Colon (tissue), 2 donors: ENCODE measurements at regions not wholly inside any gene's neighbourhood (a gene's known extent, or its start where the extent isn't known, plus 50 kb on each side); places are given as distances from the start of the nearest gene placed in this dataset.
"Not testable (repeated sequence)": the region's sequence is repeated elsewhere in the genome, so short reads cannot be mapped to it uniquely, and the experiment has no call there.

ENCODE experiments used
- FAIRE-seq: peaks from 2 replicates; lab custom pipeline; 2012; peaks lifted over from hg19 to GRCh38; lab: Jason Lieb, UNC
- donor health status: control.
- donor health status: control.

DNA sequence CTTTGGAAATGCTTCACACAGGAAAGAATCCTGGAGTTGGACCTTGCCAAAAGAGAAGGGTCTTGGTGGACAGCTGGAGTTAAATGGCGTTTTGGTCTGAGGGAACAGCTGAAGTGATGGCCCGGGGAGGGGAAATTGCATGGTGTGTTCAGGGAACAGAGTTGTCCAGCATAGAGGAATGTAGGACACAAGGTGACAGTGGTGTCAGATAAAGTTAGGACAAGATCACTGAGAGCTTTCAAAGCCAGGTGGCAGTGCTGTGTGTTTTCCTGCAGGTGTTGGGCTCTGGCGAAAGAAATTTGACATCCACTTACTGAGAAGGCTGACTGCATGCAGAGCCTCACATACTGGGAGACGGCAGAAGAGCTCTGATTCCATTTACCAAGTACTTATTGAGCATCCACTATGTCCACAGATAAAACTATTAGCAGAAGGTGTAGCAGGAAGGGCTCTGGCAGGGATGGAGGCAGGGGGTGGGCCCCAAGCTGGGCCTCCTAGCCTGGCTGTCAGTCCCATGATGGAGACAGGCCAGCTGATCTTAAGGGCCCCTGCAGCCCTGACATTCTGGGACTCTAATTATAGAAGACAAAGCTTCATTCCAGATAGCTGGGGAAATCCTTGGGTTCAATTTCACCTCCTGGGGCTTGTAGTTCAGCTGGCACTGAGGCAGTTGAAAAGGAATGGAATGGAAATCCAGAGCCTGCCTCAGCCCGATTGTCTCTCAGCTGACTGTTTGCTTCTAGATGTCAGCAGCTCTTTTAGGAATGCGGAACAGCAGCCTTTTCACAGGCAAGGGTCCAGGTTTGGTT lies 150.2 kb upstream of the MAMLD1 start:
- FAIRE-seq: no peak

DNA sequence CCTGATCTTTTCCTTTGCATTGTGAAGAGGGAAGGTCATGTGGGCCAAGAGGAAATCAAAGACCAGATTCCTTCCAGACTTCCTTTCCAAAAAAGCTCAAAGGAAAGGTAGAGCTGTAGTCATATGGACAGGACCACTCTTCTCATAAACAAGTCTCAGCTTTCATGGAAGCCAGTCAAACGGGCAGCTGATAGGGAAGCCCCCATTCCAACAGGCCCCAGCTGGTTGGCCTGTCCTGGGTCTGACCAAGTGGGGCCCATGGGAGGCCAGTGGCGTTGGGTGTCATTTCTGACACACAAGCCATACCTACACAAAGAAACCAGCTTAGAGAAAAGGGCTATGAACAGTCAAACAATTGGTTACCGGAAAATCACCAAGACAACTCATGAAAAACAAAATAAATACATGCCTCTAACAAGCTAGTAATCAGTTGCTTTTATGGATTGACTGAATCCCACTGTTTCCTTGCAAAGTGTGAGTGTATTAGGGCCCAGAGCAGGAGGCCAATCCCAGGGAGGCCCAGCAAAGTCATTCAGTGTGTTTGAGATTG lies 149.6 kb upstream of the MAMLD1 start:
- FAIRE-seq: no peak

DNA sequence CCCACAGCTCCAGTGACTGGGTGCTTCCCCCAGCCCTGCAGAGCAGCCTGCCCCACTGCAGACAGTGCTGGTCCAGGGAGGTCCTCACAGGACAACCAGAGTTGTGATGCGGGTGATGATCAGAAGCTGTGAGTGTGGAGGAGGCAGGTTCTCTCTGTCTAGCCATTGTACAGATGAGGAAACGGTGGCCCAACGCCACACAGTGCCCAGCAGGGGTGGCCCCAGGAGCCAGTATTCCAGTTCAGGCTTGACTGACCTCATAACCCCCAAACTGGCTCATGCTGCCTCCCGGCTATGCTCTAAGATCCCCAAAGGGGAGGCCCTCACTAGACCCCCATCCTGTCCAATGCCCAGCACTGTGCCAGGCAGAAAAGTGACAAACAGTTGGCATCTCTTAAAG lies 147.1 kb upstream of the MAMLD1 start:
- not testable (repeated sequence) for FAIRE-seq

DNA sequence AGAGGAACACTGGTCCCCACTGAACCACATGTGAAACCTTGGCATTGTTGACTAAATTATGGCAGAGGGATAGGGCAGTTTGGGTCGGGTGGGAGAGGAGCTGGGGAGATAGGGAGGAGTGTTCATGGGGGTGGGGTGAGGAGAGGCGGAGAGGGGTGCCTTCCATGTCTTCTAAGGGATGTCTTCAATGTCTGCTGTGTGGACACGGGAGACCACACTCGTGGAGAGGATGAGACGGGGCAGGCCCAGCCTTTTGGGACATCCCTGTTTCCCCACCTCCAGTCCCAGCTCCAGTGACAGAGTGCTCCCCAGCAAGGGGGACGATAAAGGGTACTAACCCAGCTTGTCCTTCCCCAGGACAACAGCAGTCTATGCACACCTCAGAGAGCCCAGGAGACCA lies 146.4 kb upstream of the MAMLD1 start:
- no peak for FAIRE-seq

DNA sequence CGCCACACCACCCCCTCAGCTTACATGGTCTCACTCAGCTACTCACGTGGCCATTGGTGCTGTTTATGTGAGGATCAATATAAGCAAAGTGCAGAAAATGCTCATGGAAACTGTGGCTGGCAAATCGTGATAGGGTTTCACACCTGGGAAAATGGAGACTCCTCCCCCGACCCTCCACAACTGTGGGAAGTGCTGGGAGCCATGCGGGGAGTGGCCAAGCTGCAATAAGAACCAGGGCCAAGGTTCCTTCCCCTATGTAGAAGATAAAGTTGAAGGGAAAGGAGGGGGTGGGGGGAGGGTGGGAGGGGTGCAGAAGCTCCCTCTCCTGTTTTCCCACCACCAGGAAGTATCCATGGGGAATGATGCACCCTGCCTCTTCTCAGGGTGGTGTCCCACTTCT lies 145.5 kb upstream of the MAMLD1 start:
- FAIRE-seq: no peak

DNA sequence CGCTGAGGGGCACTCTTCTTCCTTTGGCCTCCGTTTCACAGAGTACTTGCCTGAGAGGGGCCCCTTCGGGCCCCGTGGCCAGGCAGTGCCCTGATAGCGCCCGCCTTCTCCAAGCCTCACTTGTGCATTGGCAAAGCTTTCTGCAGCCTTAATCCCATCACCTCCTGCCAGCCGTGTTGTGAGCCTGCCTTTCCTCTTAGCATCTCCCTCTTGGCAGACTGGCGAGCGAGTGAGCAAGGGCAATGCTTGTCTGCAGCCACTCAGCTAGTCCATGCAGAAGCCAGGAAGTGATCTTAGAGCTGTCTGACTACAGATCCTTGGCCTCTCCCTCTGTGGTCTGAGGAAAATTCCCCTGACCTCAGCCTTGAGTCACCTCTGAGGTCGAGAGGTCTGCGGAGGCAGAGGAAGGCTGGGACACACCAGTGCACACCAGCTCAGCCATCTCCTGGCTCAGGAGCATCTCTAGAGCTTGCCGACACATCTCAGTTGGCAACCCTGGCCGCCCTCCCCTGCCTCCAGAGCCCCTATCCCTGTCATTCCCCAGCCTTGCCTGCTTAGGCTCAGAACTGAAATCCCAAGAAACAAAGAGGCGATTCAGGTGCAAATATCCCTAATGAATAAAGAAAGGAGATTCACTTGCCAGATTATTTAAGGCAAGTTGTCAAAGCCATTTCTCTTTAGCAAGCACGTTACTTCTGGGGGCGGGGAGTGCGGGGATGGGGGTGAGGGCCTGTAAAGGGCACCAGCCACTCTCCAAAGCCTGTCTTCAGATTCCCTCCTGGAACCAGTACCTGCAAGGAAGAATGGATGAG lies 143.5 kb upstream of the MAMLD1 start:
- no peak for FAIRE-seq

DNA sequence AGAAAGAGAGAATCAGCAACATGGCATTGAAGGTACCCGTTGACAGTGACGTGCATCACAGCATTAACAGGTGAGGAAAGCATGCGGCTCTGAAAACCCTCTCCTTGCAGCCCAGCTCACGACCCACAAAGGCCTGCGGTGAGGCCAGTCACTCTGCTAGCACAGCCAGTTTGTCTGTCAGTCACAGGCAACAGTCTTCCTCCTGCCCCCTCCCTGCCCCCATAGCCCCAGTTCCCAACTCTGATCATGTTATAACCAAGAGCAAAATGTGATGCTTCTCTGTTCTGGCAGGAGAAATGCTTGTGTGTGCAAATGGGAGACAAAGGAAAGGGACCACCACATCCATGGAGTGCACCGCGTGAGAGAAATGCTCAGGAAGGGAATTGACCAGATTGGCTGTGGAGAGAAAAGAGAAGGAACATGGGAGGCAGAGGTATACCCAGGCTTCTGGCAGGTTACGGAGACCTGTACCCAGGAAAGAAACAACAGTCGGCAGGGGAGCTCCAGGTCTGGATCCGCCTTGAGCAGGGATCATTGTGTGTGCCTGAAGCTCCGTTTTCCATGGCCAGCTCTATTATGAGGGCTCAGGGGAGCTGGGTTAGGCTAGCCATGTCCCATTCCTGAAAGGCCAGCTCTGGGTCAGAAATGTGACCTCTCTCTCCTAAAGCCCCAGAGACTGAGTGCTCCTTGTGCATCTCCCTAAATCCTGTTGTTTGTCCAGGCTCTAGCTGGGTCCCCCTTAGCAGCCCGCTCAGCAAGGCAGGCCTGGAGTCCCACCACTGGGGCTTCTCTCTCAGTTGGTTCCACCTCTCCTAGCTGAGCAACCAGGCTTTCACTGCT lies 139.7 kb upstream of the MAMLD1 start:
- FAIRE-seq: no peak

DNA sequence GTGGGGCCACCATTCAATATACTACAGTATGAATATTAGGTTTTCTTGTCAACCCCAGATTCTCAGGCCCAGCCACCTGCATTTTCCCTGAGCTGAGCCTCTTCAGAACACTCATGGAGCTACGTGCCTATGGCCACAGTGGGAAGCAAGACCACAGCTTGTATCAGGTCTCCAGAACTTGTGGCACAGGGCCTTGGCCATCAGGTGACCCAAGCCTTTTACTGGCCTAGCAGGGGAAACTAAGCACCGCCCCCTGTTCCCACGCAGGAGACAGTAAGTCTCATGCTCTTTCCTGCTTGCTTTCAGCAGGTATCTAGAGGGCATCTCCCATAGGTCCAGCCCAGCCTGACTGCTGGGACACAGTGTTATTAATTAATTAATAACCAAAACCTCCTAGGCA lies 138.4 kb upstream of the MAMLD1 start:
- no peak for FAIRE-seq

DNA sequence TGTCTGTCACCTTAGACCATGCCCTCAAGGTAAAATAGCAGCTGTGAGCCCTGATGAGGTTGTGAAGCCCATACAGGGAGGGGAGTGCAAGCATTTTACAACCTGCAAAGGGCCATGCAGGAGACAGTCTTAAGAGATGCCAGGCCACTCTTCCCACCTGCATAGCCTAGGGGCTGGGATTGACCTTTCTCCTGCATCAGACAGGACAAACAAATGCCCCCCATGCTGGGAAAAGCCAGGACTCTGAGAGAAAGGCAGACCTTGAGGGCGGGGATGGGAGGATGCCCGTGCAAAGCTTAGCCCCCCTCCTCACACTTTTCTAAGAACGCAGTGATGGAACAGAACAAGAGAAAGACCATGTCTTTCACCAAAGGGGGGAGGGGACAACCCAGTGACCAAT lies 137.9 kb upstream of the MAMLD1 start:
- FAIRE-seq: no peak

DNA sequence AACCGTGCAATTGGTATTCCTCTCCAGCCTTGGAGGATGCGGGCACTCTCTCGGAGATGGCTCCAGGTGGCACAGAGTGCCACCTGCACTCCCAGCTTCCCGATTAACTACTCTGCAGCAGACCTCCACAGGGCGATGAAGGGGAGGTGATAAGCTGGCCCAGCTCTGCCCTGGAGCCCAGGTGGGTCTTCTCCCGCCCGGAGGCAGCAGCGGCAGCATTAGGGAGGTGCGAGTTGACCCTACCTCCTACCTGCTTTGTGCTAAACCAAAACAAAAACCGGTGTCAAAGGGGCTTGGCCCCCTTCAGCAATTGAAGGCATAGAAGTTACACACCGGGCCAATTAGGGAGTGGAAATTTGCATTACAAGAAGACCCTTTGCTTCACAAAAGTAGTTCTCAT lies 137.4 kb upstream of the MAMLD1 start:
- FAIRE-seq: no peak

DNA sequence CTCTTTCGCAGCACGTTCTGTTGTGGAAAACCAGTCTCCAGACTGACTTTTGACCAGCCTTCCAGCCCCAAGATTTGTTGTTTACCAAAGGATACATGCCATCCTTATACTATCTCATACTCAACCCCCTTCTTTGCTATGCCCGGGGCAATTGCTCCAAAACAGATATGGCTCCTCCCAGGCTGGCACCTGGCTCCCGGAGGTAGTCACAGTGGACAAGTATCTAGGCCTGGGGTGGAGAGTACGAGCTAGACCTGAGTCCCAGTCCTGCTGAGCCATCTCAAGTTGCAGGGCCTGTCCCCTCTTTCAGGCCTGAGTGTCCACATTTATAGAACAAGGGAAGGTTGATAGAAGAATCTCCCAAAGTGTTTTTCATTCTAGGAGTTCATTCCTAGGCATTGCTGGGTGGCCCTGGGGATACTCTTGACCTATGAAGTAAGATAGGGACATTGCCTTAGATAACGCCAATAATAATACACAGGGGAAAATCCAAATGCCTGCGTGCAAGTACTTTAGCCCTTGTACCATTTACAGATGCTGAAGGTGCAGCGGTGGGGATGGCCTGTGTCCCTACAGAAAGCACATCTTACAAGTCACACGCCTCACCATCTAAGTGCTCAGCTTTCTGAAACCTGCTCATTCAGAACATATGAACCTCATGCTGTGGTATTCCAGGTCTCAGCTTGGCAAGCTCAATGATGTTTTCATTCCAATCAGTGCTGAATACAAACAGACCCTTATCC lies 136.7 kb upstream of the MAMLD1 start:
- FAIRE-seq: no peak

DNA sequence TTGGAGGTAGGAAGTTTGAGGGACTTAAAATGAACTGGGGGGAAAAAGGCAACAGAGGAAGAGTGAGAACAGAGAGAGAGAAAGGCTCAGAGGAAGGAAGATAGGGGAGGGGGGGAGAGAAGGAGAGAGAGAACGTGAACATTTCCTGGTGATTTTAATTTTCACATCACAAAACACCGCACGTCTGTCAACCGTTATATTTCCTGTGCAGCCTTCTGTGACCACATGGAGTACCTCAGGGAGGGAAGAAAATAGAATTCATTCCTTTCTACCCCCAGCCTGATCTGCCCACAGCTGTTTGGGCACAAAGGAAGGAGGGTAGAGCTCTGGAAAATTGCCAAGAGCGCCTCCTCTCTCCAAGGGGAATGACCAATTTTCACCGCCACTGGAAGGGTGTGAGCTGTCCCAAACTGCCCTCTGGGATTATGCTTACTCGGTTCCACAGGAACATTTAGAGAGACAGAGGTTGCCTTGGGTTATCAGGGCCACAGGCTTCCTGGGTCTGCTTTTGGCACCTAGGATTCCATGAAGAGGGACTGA lies 135.7 kb upstream of the MAMLD1 start:
- no peak for FAIRE-seq

DNA sequence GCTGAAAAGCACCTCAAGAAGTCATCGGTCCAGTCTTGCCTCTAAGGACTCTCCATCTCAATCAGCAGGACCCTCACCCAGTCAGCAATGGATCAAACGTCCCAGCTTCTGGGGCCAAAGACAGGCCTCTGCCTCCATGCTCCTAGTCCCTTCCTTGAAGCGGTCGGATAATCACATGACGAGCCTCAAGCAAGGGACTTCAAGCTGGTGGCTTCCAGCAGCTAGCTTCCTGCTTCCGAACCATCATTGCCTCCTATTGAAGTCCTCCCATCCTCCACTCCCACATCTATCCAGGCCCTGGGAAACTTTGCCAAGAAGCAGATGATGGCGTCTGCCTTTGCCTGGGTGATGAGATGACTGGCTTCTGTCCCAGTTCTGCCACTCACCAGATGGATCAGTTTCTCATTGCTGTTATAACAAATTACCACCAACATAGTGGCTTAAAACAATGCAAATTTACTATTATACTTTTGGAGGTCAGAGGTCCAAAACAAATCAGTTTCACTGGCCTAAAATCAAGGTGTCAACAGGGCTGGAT lies 135.2 kb upstream of the MAMLD1 start:
- FAIRE-seq: no peak

DNA sequence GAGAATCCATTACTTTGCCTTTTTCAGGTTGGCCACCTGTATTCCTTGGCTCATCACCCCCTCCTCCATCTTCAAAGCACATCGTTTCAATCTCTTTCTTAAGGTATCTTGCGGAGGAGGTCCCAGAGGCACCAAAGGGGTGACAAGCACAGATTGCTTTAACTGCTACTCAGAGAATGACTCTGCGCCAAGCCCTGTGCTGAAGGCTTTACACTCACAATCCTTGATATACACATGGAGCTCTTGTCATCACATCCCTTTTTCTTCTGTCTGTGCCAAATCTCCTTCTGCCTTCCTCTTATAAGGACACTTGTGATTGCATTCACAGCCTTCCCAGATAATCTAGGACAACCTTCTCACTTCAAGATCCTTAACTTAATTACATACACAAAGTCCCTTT lies 134.7 kb upstream of the MAMLD1 start:
- no peak for FAIRE-seq

DNA sequence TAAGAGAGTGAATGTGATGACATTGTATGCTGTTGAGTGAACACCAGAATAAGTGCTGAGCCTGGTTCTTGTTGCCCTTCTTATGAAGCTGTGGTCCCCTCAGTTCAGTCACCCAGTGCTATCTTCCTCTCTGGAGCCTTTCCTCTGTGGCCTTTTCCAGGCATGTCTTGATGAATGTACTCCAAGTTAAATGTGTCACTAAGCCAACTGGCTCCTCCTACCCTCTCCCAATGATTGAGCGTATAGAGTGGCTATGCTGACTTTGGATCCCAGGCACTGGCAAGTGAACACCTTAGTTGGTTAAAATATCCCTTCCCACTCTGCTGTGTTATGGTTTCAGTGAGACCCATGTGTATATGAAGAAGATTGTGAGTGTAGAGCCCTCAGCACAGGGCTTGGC lies 134.1 kb upstream of the MAMLD1 start:
- FAIRE-seq: no peak

DNA sequence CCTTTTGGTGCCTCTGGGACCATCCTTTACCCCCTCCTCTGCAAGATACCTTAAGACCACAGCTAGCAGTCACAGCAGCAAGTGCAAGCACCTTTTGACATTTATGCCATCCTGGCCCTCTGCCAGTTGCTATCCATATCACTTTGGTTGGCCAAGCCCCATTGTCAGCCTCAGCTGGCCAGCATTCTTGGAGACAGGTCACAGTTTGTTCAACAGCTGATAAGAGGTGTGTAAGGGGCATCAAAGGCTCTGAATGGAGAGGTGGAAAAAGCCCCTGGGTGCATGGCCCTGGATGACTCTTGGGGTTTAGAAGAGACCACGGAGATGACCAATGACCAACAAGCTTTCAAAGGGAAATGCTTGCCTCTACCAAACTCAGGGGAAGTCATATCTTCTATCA lies 133.6 kb upstream of the MAMLD1 start:
- no peak for FAIRE-seq

DNA sequence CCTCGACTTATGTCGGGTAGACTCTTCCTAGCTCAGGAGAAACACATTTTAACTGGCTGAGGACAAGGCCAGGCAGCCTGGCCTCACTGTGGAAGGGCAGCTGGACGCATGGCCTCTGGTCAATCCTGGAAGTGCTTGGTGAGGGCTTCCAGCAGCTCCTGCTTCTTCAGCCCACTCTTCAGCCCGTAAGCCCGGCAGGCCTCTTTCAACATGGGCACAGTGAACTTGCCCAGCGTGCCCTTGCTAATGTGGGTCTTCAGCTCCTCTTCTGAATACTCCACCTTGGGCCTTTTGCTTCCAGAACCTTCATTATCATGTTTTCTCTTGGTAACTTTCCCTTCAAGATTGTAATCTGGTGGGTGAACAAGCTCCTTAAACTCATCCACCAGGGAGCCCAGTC lies 132.2 kb upstream of the MAMLD1 start:
- not testable (repeated sequence) for FAIRE-seq

DNA sequence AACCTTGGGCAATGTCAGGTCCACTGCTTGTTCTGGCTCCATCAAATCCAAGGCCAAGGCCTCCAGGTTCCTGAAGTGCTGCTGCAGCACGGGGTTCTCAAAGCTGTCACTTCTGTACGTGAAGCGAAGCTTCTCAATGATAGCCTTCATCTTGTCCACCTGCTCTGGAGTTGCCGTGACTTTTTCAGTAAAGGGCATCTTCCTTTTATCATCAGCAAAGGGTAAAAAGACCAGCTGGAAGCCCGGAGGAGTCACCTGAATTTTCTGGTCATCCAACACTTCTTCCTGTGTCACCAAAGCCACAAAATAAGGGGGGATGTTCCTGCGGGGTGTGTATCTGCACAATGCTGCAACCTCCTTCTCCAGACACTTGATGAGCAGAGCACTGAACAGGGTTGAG lies 131.7 kb upstream of the MAMLD1 start:
- not testable (repeated sequence) for FAIRE-seq

DNA sequence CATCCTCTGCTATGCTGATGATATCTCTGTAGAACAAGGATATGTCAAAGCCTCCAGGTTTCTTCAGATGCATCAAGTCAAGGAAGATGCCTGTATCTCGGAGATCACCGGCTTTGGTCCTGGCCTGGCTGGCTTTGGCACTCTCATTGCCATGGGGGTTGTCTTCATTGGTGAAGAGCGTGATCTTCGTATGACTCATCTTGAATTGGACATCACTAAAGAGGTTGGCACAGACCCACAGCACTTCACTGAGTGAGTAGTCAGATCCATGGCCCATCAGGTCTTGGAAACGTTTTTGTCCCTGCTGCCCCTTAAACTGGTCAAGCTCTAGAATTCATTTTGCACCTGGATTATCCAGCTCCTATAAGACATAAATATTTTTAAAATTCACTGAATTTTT lies 130.9 kb upstream of the MAMLD1 start:
- FAIRE-seq: not testable (repeated sequence)

DNA sequence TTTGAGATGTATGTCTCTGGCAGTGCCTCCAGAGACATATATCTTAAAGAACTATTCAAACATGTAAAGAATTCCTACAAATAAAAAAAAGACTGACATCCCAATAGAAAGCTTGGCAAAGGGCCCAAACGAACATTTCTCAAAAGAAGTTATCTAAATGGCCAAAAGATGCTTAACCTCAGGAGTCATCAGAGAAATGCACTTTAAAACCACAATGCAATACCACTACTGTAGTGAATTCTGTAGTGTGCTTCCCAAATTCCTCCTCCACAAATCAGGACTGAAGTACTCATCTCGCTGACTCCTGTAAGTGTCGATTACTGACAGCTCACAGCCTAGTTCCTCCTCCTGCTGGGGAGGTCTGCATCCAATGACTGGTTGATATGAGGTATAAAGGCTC lies 129.0 kb upstream of the MAMLD1 start:
- no peak for FAIRE-seq

DNA sequence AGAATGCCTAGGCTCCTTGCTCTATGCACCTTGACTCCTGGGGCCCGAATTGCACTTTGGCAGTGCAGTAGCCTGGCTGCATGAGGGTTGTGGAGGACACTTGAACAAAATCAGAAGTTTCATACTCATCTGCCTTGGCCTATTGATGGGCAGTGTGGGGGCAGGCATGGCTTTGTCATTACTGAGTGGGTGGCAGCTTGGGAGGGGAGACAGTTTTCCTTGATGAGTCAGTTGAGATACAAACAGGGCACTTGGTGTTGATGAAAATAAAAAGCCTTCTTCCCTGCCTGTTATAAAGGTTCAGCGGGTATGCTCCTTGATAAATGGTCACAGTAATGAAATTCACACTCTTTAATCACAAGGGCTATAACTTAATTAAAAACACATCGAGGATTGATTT lies 126.8 kb upstream of the MAMLD1 start:
- no peak for FAIRE-seq
